ENCODE measurements at regions not wholly inside any gene's neighbourhood (a gene's known extent, or its start where the extent isn't known, plus 50 kb on each side); places are given as distances from the start of the nearest gene placed in this dataset.

- 23 to 50% (median 38%) methylated on average over 1 of the region's 1 CpG for WGBS, 3 donors
- H3K27ac ChIP-seq, result no peak overlapping the region
- no peaks in the 10 kb centered on the region for H3K27me3 ChIP-seq (ENCODE audit: insufficient read depth in 3 of 3, low read length in 2 of 3)
- ATAC-seq (peak; percentile 96 to 98 (median 97)), DNase-seq (peak; percentile 70 to 90)
- intact Hi-C loops (cut with DNase I), result loop anchor here in 1 of 2 donors (1.0 kb wide), 1 partner anchor 213 kb away; no protein-coding TSS in a partner anchor
- no peaks in the 10 kb centered on the region for H3K9me3 ChIP-seq
- H3K36me3 ChIP-seq (ENCODE audit: insufficient read depth in 1 of 2, low read depth in 1 of 2), result no peaks in the 10 kb centered on the region
- H3K4me3 ChIP-seq, result no peak overlapping the region
- TF ChIP-seq, protein P1, sequence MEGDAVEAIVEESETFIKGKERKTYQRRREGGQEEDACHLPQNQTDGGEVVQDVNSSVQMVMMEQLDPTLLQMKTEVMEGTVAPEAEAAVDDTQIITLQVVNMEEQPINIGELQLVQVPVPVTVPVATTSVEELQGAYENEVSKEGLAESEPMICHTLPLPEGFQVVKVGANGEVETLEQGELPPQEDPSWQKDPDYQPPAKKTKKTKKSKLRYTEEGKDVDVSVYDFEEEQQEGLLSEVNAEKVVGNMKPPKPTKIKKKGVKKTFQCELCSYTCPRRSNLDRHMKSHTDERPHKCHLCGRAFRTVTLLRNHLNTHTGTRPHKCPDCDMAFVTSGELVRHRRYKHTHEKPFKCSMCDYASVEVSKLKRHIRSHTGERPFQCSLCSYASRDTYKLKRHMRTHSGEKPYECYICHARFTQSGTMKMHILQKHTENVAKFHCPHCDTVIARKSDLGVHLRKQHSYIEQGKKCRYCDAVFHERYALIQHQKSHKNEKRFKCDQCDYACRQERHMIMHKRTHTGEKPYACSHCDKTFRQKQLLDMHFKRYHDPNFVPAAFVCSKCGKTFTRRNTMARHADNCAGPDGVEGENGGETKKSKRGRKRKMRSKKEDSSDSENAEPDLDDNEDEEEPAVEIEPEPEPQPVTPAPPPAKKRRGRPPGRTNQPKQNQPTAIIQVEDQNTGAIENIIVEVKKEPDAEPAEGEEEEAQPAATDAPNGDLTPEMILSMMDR (IDR thresholded peaks at IDR 0.05), result no peak
- peaks cover 10% of the 10 kb centered on the region for H3K4me1 ChIP-seq
Measured at GRCh38 chr10:78856421-78856820, 212.3 kb upstream of the ZMIZ1 start.

- H3K27me3 ChIP-seq (ENCODE audit: insufficient read depth in 3 of 3, low read length in 2 of 3), result no peaks in the 10 kb centered on the region
- TF ChIP-seq, protein P1 (IDR thresholded peaks at IDR 0.05), result no peak
- no peaks in the 10 kb centered on the region for H3K36me3 ChIP-seq (ENCODE audit: insufficient read depth in 1 of 2, low read depth in 1 of 2)
- H3K4me1 ChIP-seq, result peaks cover 10% of the 10 kb centered on the region
- no peak overlapping the region for H3K4me3 ChIP-seq
- no peak for DNase-seq
- intact Hi-C loops (cut with DNase I), result no loop called here
- no peak overlapping the region for H3K27ac ChIP-seq
- no peaks in the 10 kb centered on the region for H3K9me3 ChIP-seq
- peak; percentile 44 to 72 (median 66) for ATAC-seq
- 61 to 85% (median 63%) methylated on average over 3 of the region's 3 CpGs for WGBS, 3 donors
Measured at GRCh38 chr10:78857193-78857592, 211.6 kb upstream of the ZMIZ1 start.

GRCh38 chr10:78859266-78859665 is 209.5 kb upstream of the ZMIZ1 start:
- no peak for DNase-seq
- intact Hi-C loops (cut with DNase I), result no loop called here
- H3K27ac ChIP-seq, result no peak overlapping the region
- H3K4me1 ChIP-seq, result peaks cover 10% of the 10 kb centered on the region
- H3K27me3 ChIP-seq (ENCODE audit: insufficient read depth in 3 of 3, low read length in 2 of 3), result no peaks in the 10 kb centered on the region
- TF ChIP-seq, protein P1 (IDR thresholded peaks at IDR 0.05), result no peak
- no peak for ATAC-seq
- no peak overlapping the region for H3K4me3 ChIP-seq
- no peaks in the 10 kb centered on the region for H3K36me3 ChIP-seq (ENCODE audit: insufficient read depth in 1 of 2, low read depth in 1 of 2)
- WGBS, 3 donors, result 90 to 94% (median 92%) methylated on average over 5 of the region's 5 CpGs
- no peaks in the 10 kb centered on the region for H3K9me3 ChIP-seq

DNA sequence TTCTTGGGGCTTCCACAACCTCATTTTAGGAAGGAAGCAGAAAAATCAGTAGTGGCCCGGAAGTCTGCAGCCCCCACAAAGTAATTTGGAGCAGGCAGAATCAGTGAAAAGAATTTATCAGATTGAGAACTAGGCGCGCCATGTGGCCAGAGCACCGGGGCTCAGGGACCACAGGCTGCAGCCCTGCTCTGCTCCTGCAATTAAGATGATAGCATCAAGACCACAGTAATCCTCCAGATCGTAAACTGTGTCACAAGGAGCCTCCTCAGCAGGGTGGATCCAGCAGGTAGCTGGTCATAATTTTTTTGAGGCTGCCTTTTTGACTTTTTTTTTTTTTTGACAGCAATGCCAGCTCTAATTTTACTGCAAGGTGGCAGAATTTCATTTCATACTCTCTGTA is 209.0 kb upstream of the ZMIZ1 start:
- H3K36me3 ChIP-seq (ENCODE audit: insufficient read depth in 1 of 2, low read depth in 1 of 2), result no peaks in the 10 kb centered on the region
- intact Hi-C loops (cut with DNase I), result no loop called here
- no peak overlapping the region for H3K4me3 ChIP-seq
- DNase-seq, result no peak
- ATAC-seq, result no peak
- no peaks in the 10 kb centered on the region for H3K27me3 ChIP-seq (ENCODE audit: insufficient read depth in 3 of 3, low read length in 2 of 3)
- TF ChIP-seq, protein P1 (IDR thresholded peaks at IDR 0.05), result no peak
- no peaks in the 10 kb centered on the region for H3K9me3 ChIP-seq
- 86 to 94% (median 89%) methylated on average over 5 of the region's 5 CpGs for WGBS, 3 donors
- peaks cover 10% of the 10 kb centered on the region for H3K4me1 ChIP-seq
- H3K27ac ChIP-seq, result no peak overlapping the region

GRCh38 chr10:78860260-78860914 is 208.4 kb upstream of the ZMIZ1 start:
- WGBS, 3 donors, result 86 to 94% (median 88%) methylated on average over 7 of the region's 7 CpGs
- Histone ChIP-seq H3K4me1 (peaks cover 10% of the 10 kb centered on the region), H3K4me3 (no peak overlapping the region), H3K36me3 (ENCODE audit: insufficient read depth in 1 of 2, low read depth in 1 of 2) (no peaks in the 10 kb centered on the region), H3K27ac (no peak overlapping the region), H3K9me3 (no peaks in the 10 kb centered on the region), H3K27me3 (ENCODE audit: insufficient read depth in 3 of 3, low read length in 2 of 3) (no peaks in the 10 kb centered on the region)
- ATAC-seq (no peak), DNase-seq (no peak)
- intact Hi-C loops (cut with DNase I), result no loop called here
- TF ChIP-seq, protein P1 (IDR thresholded peaks at IDR 0.05), result no peak
